Sigmoid colon (tissue), 6 donors: ENCODE measurements at regions not wholly inside any gene's neighbourhood (a gene's known extent, or its start where the extent isn't known, plus 50 kb on each side); places are given as distances from the start of the nearest gene placed in this dataset.

Source experiments
- DNase-seq: peaks from one replicate; pipeline ENCODE4 v3.0.0-alpha.2; 2019
- H3K27ac ChIP-seq, 4 donors: fragments of 200-600 bp; sonication (generic); one replicate each; pipeline ENCODE4 v1.5.1; 2016 to 2019; ENCODE audit warnings: mild to moderate bottlenecking in 1 of 4
- H3K27me3 ChIP-seq, 3 donors: fragments of 200-600 bp; sonication (generic); one replicate each; pipeline ENCODE4 v1.5.1; 2019; ENCODE audit warnings: mild to moderate bottlenecking in 1 of 3
- H3K36me3 ChIP-seq, 4 donors: fragments of 200-600 bp; sonication (generic); one replicate each; pipeline ENCODE4 v1.5.1; 2016 to 2019
- H3K4me1 ChIP-seq, 4 donors: fragments of 200-600 bp; sonication (generic); one replicate each; pipeline ENCODE4 v1.5.1; 2017 to 2019
- H3K4me3 ChIP-seq, 4 donors: fragments of 200-600 bp; sonication (generic); one replicate each; pipeline ENCODE4 v1.5.1; 2017 to 2019; ENCODE audit warnings: mild to moderate bottlenecking in 2 of 4, moderate library complexity in 1 of 4
- H3K9me3 ChIP-seq, 4 donors: fragments of 200-600 bp in 3 of 4; sonication (generic) in 3 of 4; one replicate each; pipeline versions ENCODE4 v1.5.1 to v1.6.1; 2013 to 2019
- EP300 ChIP-seq, 4 donors: sonication (generic); formaldehyde crosslinking; IDR thresholded peaks; one replicate each; pipeline ENCODE4 v1.6.1; 2017; ENCODE audit warnings: antibody characterized with exemption in 4 of 4
- POLR2A ChIP-seq, 2 donors: fragments of 450-650 bp; IDR thresholded peaks; one replicate each; pipeline ENCODE4 v1.6.1; 2016; ENCODE audit warnings: antibody characterized with exemption in 2 of 2, mild to moderate bottlenecking in 2 of 2, moderate library complexity in 2 of 2
- POLR2AphosphoS5 ChIP-seq, 4 donors: sonication (generic); formaldehyde crosslinking; IDR thresholded peaks; one replicate each; pipeline ENCODE4 v1.6.1; 2017; ENCODE audit warnings: antibody characterized with exemption in 4 of 4
- WGBS, 2 donors: extraction: QIAGEN DNeasy Blood & Tissue Kit; methylation state at CpG; one replicate each; pipeline ENCODE4 v1.1.7; 2013; 5-methylcytosine and 5-hydroxymethylcytosine counted together
- intact Hi-C: fragments of 100-400 bp; cut with DNase I; formaldehyde crosslinking; loops from one replicate; pipeline ENCODE4 v1.15.1; 2023
- TF ChIP-seq, protein P1 (sequence below), 4 experiments: fragments of 450-650 bp in 3 of 4; fragments of 200-600 bp in 1 of 4; IDR thresholded peaks; one replicate each; pipeline ENCODE4 v1.5.1; 2016 to 2019; ENCODE audit warnings: antibody characterized with exemption in 4 of 4, mild to moderate bottlenecking in 3 of 4, moderate library complexity in 2 of 4
- donor health status: healthy with polysubstance abuse.
- donor health status: healthy.

DNA sequence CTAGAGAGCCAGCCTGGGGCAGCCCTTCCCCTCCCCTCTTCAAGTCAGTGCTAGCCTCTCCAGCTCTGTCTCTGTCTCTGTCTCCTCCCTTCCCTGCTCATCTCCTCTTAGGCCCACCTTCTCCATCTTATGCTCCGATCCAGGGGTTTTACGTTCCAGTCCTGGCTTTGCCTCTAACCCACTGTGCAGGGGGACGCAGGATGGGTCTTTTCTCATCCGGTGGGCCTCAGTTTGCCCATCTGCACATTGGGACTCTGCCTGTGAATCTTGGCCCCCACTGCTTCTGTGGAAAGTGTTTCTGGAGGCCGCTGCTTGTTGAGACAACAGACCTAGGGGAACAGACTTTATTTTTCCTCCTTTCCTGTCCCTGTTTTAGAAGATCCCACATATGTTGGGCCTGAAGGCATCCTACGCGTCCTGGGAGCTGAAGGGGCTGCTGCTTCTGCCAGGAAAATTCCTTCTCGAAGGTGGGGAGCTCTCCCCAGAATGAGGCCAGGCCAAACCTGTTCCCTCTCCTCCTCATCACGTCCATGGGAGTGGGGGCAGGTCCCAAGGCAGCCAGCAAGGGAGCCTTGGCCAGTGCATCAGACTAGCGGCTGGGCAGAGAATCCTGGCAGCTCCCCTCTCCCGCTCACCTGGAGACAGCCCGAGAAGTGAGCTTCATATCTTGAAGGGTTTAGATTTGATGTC lies 99.5 kb upstream of the CSF3R start:
- WGBS, 2 donors, result 61 to 69% methylated on average over 12 of the region's 12 CpGs
- intact Hi-C loops, result no loop called here
- no peaks in the 10 kb centered on the region for H3K36me3 ChIP-seq
- no peak for DNase-seq
- TF ChIP-seq, protein P1, sequence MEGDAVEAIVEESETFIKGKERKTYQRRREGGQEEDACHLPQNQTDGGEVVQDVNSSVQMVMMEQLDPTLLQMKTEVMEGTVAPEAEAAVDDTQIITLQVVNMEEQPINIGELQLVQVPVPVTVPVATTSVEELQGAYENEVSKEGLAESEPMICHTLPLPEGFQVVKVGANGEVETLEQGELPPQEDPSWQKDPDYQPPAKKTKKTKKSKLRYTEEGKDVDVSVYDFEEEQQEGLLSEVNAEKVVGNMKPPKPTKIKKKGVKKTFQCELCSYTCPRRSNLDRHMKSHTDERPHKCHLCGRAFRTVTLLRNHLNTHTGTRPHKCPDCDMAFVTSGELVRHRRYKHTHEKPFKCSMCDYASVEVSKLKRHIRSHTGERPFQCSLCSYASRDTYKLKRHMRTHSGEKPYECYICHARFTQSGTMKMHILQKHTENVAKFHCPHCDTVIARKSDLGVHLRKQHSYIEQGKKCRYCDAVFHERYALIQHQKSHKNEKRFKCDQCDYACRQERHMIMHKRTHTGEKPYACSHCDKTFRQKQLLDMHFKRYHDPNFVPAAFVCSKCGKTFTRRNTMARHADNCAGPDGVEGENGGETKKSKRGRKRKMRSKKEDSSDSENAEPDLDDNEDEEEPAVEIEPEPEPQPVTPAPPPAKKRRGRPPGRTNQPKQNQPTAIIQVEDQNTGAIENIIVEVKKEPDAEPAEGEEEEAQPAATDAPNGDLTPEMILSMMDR (IDR thresholded peaks at IDR 0.05), result no peak
- H3K27me3 ChIP-seq, result peaks cover 0 to 60% (median 19%) of the 10 kb centered on the region in 3 donors
- H3K9me3 ChIP-seq, result no peaks in the 10 kb centered on the region
- H3K4me1 ChIP-seq, result no peaks in the 10 kb centered on the region
- no peak overlapping the region for H3K27ac ChIP-seq
- no peak overlapping the region for H3K4me3 ChIP-seq

DNA sequence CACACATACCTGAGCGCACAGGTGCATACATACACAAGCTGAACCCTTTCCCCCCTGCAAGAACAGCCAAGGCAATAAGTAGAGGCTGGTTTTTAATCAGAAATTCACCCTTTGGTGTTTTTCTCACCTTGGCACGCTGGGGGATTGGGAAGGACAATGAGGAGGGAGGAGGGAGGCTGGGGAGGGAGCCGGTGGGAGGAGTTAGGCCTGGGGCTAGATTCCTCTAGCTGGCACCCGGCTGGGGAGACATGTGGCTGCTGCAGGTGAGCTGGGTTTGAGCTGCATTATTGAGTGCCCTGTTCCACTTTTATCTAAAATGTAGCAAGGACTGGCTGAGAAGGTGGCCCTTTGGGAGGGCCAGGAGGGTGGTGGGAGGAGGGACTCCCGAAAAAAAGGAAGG lies 97.8 kb upstream of the CSF3R start:
- Histone ChIP-seq H3K27ac (no peak overlapping the region), H3K4me3 (no peak overlapping the region), H3K36me3 (no peaks in the 10 kb centered on the region), H3K4me1 (no peaks in the 10 kb centered on the region), H3K27me3 (peaks cover 0 to 55% (median 19%) of the 10 kb centered on the region in 3 donors), H3K9me3 (no peaks in the 10 kb centered on the region)
- WGBS, 2 donors, result 25 to 28% methylated on average over 5 of the region's 5 CpGs
- TF ChIP-seq POLR2AphosphoS5 (IDR thresholded peaks at IDR 0.05), result no peak
- TF ChIP-seq EP300 (IDR thresholded peaks at IDR 0.05), result no peak
- TF ChIP-seq, protein P1 (IDR thresholded peaks at IDR 0.05), result no peak
- TF ChIP-seq POLR2A (IDR thresholded peaks at IDR 0.05), result no peak
- no peak for DNase-seq
- intact Hi-C loops, result no loop called here

DNA sequence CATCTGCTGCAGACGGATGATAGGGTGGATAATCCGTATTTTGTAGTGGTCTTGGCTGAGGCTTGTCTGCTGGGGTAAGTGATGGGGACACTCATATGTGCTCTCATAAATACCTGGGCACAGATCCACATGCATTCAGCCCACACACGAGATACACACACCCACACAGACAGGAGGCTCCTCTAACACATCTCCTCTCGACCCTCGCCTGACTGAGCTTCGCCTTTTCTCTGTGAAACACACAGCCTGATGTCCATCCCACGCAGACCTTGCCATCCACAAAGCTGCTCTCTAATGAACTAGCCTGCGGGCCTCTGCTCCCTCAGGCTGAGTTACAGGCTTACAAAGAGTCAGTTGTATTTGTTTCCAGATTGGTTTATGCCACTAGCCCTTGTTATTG lies 96.3 kb upstream of the CSF3R start:
- intact Hi-C loops, result no loop called here
- no peaks in the 10 kb centered on the region for H3K9me3 ChIP-seq
- peaks cover 0 to 57% (median 26%) of the 10 kb centered on the region in 3 donors for H3K27me3 ChIP-seq
- DNase-seq, result no peak
- 63 to 64% methylated on average over 8 of the region's 8 CpGs for WGBS, 2 donors
- H3K4me1 ChIP-seq, result no peaks in the 10 kb centered on the region
- H3K36me3 ChIP-seq, result no peaks in the 10 kb centered on the region
- H3K27ac ChIP-seq, result no peak overlapping the region
- TF ChIP-seq EP300 (IDR thresholded peaks at IDR 0.05) (no peak), POLR2AphosphoS5 (IDR thresholded peaks at IDR 0.05) (no peak), POLR2A (IDR thresholded peaks at IDR 0.05) (no peak)
- TF ChIP-seq, protein P1 (IDR thresholded peaks at IDR 0.05), result no peak
- no peak overlapping the region for H3K4me3 ChIP-seq

- intact Hi-C loops, result loop anchor here (1.0 kb wide), 1 partner anchor 858 kb away; no protein-coding TSS in a partner anchor
- WGBS, 2 donors, result 52 to 57% methylated on average over 7 of the region's 7 CpGs
- peaks cover 0 to 65% (median 28%) of the 10 kb centered on the region in 3 donors for H3K27me3 ChIP-seq
These were observed 93.9 kb upstream of the CSF3R start for GRCh38 chr1:36576551-36577110.

More at GRCh38 chr1:36576551-36577110, 93.9 kb upstream of the CSF3R start:
- H3K4me1 ChIP-seq, result no peaks in the 10 kb centered on the region
- no peaks in the 10 kb centered on the region for H3K36me3 ChIP-seq
- no peak for DNase-seq
- no peak overlapping the region for H3K4me3 ChIP-seq
- no peaks in the 10 kb centered on the region for H3K9me3 ChIP-seq
- H3K27ac ChIP-seq, result no peak overlapping the region
- TF ChIP-seq, protein P1 (IDR thresholded peaks at IDR 0.05), result no peak
- no peak for TF ChIP-seq EP300 (IDR thresholded peaks at IDR 0.05)
